Neuronal stem cell (in vitro differentiated cells): ENCODE measurements at regions not wholly inside any gene's neighbourhood (a gene's known extent, or its start where the extent isn't known, plus 50 kb on each side); places are given as distances from the start of the nearest gene placed in this dataset.

Source experiments
- DNase-seq: peaks from one replicate; pipeline ENCODE4 v3.0.0-alpha.2; 2013; ENCODE audit warnings: low spot score
- H2AFZ ChIP-seq: one replicate; pipeline ENCODE4 v1.6.1; 2013; ENCODE audit warnings: mild to moderate bottlenecking, low read length, inconsistent platforms
- H2AK5ac ChIP-seq: 2 replicates; pipeline ENCODE4 v1.6.1; 2013; ENCODE audit warnings: low read depth, mild to moderate bottlenecking, inconsistent platforms, low read length, moderate library complexity, mixed read lengths
- H2BK120ac ChIP-seq: 2 replicates; pipeline ENCODE4 v1.6.1; 2013; ENCODE audit warnings: low read depth, mild to moderate bottlenecking, inconsistent platforms, low read length, moderate library complexity, mixed read lengths
- H2BK12ac ChIP-seq: one replicate; pipeline ENCODE4 v1.6.1; 2013; ENCODE audit warnings: low read length, inconsistent platforms
- H2BK15ac ChIP-seq: 2 replicates; pipeline ENCODE4 v1.6.1; 2013; ENCODE audit warnings: mild to moderate bottlenecking, low read length, inconsistent platforms, mixed read lengths
- H2BK5ac ChIP-seq: one replicate; pipeline ENCODE4 v1.6.1; 2013; ENCODE audit warnings: inconsistent platforms, mild to moderate bottlenecking, low read length, moderate library complexity
- H3K14ac ChIP-seq: one replicate; pipeline ENCODE4 v1.6.1; 2013; ENCODE audit warnings: low read length, inconsistent platforms
- H3K18ac ChIP-seq: 2 replicates; pipeline ENCODE4 v1.6.1; 2013; ENCODE audit warnings: low read length, inconsistent platforms
- H3K23ac ChIP-seq: 2 replicates; pipeline ENCODE4 v1.6.1; 2013; ENCODE audit warnings: low read depth, mild to moderate bottlenecking, mixed read lengths, low read length, inconsistent platforms; ENCODE audit not compliant: poor library complexity
- H3K27ac ChIP-seq: replicated peaks from 3 replicates; pipeline ENCODE4 v1.5.1; 2013; ENCODE audit warnings: low read length, inconsistent platforms
- H3K27me3 ChIP-seq, 3 experiments: 2 replicates each; pipeline ENCODE4 v1.6.1; 2013; ENCODE audit warnings: low read length in 3 of 3, mild to moderate bottlenecking in 2 of 3, inconsistent platforms in 1 of 3, low read depth in 1 of 3, mixed read lengths in 1 of 3, moderate library complexity in 1 of 3; ENCODE audit not compliant: control insufficient read depth in 3 of 3, insufficient read depth in 3 of 3
- H3K36me3 ChIP-seq, 2 donors: replicated peaks in 1 of 2; 2 replicates each; pipeline ENCODE4 v1.6.1; 2013; ENCODE audit warnings: low read length in 2 of 2; ENCODE audit not compliant: control insufficient read depth in 2 of 2, insufficient read depth in 2 of 2
- H3K4ac ChIP-seq: 2 replicates; pipeline ENCODE4 v1.6.1; 2013; ENCODE audit warnings: inconsistent platforms, mild to moderate bottlenecking, low read length, moderate library complexity
- H3K4me1 ChIP-seq, 2 donors: 1 replicate in 1 of 2; 2 replicates in 1 of 2; pipeline ENCODE4 v1.6.1; 2013; ENCODE audit warnings: low read length in 2 of 2, low read depth in 1 of 2; ENCODE audit not compliant: control insufficient read depth in 2 of 2, insufficient read depth in 1 of 2
- H3K4me2 ChIP-seq: one replicate; pipeline ENCODE4 v1.6.1; 2013; ENCODE audit warnings: mild to moderate bottlenecking, low read length, inconsistent platforms; ENCODE audit not compliant: insufficient read depth, poor library complexity, severe bottlenecking
- H3K4me3 ChIP-seq, 2 donors: 2 replicates each; pipeline ENCODE4 v1.5.1; 2013; ENCODE audit warnings: low read length in 2 of 2, mild to moderate bottlenecking in 2 of 2, inconsistent platforms in 1 of 2, moderate library complexity in 1 of 2
- H3K79me1 ChIP-seq: one replicate; pipeline ENCODE4 v1.6.1; 2013; ENCODE audit warnings: low read depth, mild to moderate bottlenecking, inconsistent platforms, low read length, moderate library complexity
- H3K9ac ChIP-seq: one replicate; pipeline ENCODE4 v1.6.1; 2013; ENCODE audit warnings: mild to moderate bottlenecking, low read depth, low read length, inconsistent platforms; ENCODE audit not compliant: poor library complexity
- H3K9me3 ChIP-seq, 2 donors: replicated peaks in 1 of 2; 2 replicates each; pipeline versions ENCODE3 to v1.6.1; 2013; ENCODE audit warnings: low read length in 2 of 2, mild to moderate bottlenecking in 2 of 2, inconsistent platforms in 1 of 2, low read depth in 1 of 2, mixed read lengths in 1 of 2, moderate library complexity in 1 of 2; ENCODE audit not compliant: control insufficient read depth in 2 of 2, insufficient read depth in 1 of 2
- H4K8ac ChIP-seq: one replicate; pipeline ENCODE4 v1.6.1; 2013; ENCODE audit warnings: low read depth, mild to moderate bottlenecking, inconsistent platforms, low read length, moderate library complexity
- H4K91ac ChIP-seq: one replicate; pipeline ENCODE4 v1.6.1; 2013; ENCODE audit warnings: low read length, low read depth, mild to moderate bottlenecking, inconsistent platforms; ENCODE audit not compliant: poor library complexity
- WGBS, 2 donors: extraction: QIAGEN DNeasy Blood & Tissue Kit; methylation state at CpG; one replicate each; pipeline ENCODE4 v1.1.7; 2013; ENCODE audit warnings: missing lambda C conversion rate in 2 of 2, mixed read lengths in 1 of 2; ENCODE audit not compliant: insufficient read length in 2 of 2, insufficient replicate concordance in 1 of 2; ENCODE audit errors: extremely low coverage in 2 of 2; 5-methylcytosine and 5-hydroxymethylcytosine counted together

- H3K23ac ChIP-seq = no peak overlapping the region
- no peak overlapping the region for H2BK120ac ChIP-seq
- WGBS, 2 donors = no CpG with 5 or more reads among the region's 3 CpGs
- no peak for DNase-seq
- H3K9me3 ChIP-seq = no peaks in the 10 kb centered on the region
- no peak overlapping the region for H3K4me3 ChIP-seq
- H3K4me2 ChIP-seq = no peak overlapping the region
- no peak overlapping the region for H2AK5ac ChIP-seq
- no peak overlapping the region for H2BK5ac ChIP-seq
- H3K4me1 ChIP-seq = peaks cover 0 to 2% of the 10 kb centered on the region in 2 donors
- H3K18ac ChIP-seq = no peak overlapping the region
- no peak overlapping the region for H4K8ac ChIP-seq
- H4K91ac ChIP-seq = no peak overlapping the region
- H3K27ac ChIP-seq = no peak overlapping the region
- no peak overlapping the region for H2AFZ ChIP-seq
- no peak overlapping the region for H2BK12ac ChIP-seq
- no peak overlapping the region for H3K4ac ChIP-seq
- no peak overlapping the region for H3K9ac ChIP-seq
- H2BK15ac ChIP-seq = no peak overlapping the region
- H3K79me1 ChIP-seq = no peaks in the 10 kb centered on the region
- H3K27me3 ChIP-seq = no peaks in the 10 kb centered on the region
- no peak overlapping the region for H3K14ac ChIP-seq
- H3K36me3 ChIP-seq = no peaks in the 10 kb centered on the region
These were observed 301.9 kb downstream of the PTH2R start for GRCh38 chr2:208708486-208708885.

GRCh38 chr2:208711598-208711997, 305.0 kb downstream of the PTH2R start:
- no peak overlapping the region for H3K4me2 ChIP-seq
- no peak for DNase-seq
- H2BK15ac ChIP-seq = no peak overlapping the region
- no peaks in the 10 kb centered on the region for H3K9me3 ChIP-seq
- no peak overlapping the region for H3K14ac ChIP-seq
- H2AFZ ChIP-seq = no peak overlapping the region
- H4K91ac ChIP-seq = no peak overlapping the region
- no peaks in the 10 kb centered on the region for H3K79me1 ChIP-seq
- H3K23ac ChIP-seq = no peak overlapping the region
- no peaks in the 10 kb centered on the region for H3K36me3 ChIP-seq
- H3K18ac ChIP-seq = no peak overlapping the region
- H3K27me3 ChIP-seq = no peaks in the 10 kb centered on the region
- H2AK5ac ChIP-seq = no peak overlapping the region
- no peak overlapping the region for H4K8ac ChIP-seq
- H3K4ac ChIP-seq = no peak overlapping the region
- no peak overlapping the region for H2BK120ac ChIP-seq
- H3K9ac ChIP-seq = no peak overlapping the region
- no peak overlapping the region for H3K27ac ChIP-seq
- H2BK5ac ChIP-seq = no peak overlapping the region
- peaks cover 0 to 2% of the 10 kb centered on the region in 2 donors for H3K4me1 ChIP-seq
- no peak overlapping the region for H2BK12ac ChIP-seq
- H3K4me3 ChIP-seq = no peak overlapping the region

GRCh38 chr2:208713066-208713745, 306.6 kb downstream of the PTH2R start:
- no peak overlapping the region for H3K27ac ChIP-seq
- no peak overlapping the region for H3K18ac ChIP-seq
- H2AFZ ChIP-seq = no peak overlapping the region
- no peak overlapping the region for H2BK15ac ChIP-seq
- peaks cover 0 to 2% of the 10 kb centered on the region in 2 donors for H3K4me1 ChIP-seq
- H3K27me3 ChIP-seq = no peaks in the 10 kb centered on the region
- H3K9me3 ChIP-seq = no peaks in the 10 kb centered on the region
- no peak overlapping the region for H3K4ac ChIP-seq
- no peak overlapping the region for H4K91ac ChIP-seq
- H3K79me1 ChIP-seq = no peaks in the 10 kb centered on the region
- H2AK5ac ChIP-seq = no peak overlapping the region
- H2BK5ac ChIP-seq = no peak overlapping the region
- DNase-seq = no peak
- H2BK12ac ChIP-seq = no peak overlapping the region
- H4K8ac ChIP-seq = no peak overlapping the region
- no peak overlapping the region for H2BK120ac ChIP-seq
- no peak overlapping the region for H3K23ac ChIP-seq
- whole genome bisulfite sequencing, 2 donors = no CpG with 5 or more reads among the region's 1 CpG
- H3K14ac ChIP-seq = no peak overlapping the region
- no peak overlapping the region for H3K4me3 ChIP-seq
- H3K4me2 ChIP-seq = no peak overlapping the region
- no peaks in the 10 kb centered on the region for H3K36me3 ChIP-seq
- no peak overlapping the region for H3K9ac ChIP-seq

GRCh38 chr2:208718828-208719227, 312.2 kb downstream of the PTH2R start:
- Histone ChIP-seq H2BK120ac (no peak overlapping the region), H3K27ac (no peak overlapping the region), H3K18ac (no peak overlapping the region), H3K4me1 (no peaks in the 10 kb centered on the region), H3K14ac (no peak overlapping the region), H3K4me3 (no peak overlapping the region), H3K4me2 (no peak overlapping the region), H2BK5ac (no peak overlapping the region), H3K4ac (no peak overlapping the region), H2AFZ (no peak overlapping the region), H4K8ac (no peak overlapping the region), H3K9me3 (no peaks in the 10 kb centered on the region), H2BK15ac (no peak overlapping the region), H3K79me1 (no peaks in the 10 kb centered on the region), H2AK5ac (no peak overlapping the region), H3K23ac (no peak overlapping the region), H4K91ac (no peak overlapping the region), H2BK12ac (no peak overlapping the region), H3K9ac (no peak overlapping the region), H3K36me3 (no peaks in the 10 kb centered on the region), H3K27me3 (no peaks in the 10 kb centered on the region)
- no peak for DNase-seq
- WGBS, 2 donors = no CpG with 5 or more reads among the region's 2 CpGs
